Anterior cingulate cortex (tissue), 58 donors: ENCODE measurements at regions not wholly inside any gene's neighbourhood (a gene's known extent, or its start where the extent isn't known, plus 50 kb on each side); places are given as distances from the start of the nearest gene placed in this dataset.

Experiments used
- DNase-seq, 58 donors: peaks; one replicate each; lab custom pipeline; 2025; lab: John Stamatoyannopoulos, UW

DNA sequence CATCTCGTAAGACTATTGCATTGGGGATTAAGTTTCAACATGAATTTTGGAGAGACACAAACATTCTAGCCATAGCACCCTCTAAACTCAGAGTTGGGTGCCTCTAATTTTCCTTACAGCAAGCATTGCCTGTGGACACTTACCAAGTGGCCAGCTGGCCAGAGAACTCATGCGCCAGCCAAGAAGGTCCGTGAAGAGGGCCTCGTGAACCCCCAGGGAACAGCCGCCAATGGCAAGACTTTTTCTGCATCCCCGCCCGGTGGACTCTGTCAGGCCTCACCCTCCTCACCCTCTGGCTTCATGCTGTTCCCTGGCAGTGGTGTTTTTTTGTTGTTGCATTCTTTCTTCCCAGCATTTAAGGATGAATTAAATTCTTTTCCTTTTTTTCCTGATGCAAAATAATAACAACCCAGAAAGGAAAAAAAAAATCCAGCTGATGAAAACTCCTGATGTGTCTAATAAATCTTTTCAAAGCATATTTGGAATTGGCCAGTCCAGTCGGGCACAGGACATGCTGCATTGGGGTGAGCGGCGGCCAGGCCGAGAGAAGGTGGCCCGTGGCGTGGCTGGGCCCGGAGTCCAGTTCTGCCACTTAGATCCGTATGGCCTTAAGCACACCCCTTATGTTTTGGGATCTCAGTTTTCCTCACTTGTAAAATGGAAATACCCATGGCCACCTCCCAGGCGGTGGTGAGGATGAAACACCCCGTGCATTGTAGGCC lies 191.9 kb upstream of the DIO3 start:
- no peak for DNase-seq

DNA sequence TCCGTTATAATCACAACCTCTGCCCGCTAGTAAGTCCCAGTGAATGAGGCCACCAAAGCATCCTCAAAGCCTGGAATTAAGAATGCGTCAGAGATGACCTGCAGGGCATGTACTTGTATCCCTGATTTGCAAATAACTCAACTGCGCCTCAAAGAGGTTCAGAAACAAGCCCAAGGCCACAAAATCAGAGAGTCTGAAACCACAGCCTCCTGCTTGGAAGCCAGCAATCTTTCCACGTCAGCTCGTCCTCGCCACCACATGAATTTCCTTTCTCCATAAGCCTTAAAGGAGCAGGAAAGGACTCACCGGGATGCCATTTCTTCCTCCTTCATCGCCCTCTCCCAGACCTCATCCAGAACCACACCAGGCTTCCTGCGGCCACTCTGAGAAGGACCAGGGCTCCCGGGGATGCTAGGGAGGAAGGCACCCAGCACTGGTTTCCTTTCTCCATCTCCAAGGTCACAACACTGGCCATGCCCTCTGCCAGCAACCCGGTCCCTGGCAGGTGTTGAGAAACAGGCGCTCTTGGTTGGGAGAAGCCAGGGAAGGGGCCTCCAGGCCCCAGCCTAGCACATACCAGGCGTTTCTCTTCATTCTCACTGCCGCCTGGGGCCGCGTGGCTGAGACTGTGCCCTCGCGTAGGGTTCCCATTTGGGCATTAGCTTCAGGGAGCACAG lies 191.2 kb upstream of the DIO3 start:
- no peak for DNase-seq

DNA sequence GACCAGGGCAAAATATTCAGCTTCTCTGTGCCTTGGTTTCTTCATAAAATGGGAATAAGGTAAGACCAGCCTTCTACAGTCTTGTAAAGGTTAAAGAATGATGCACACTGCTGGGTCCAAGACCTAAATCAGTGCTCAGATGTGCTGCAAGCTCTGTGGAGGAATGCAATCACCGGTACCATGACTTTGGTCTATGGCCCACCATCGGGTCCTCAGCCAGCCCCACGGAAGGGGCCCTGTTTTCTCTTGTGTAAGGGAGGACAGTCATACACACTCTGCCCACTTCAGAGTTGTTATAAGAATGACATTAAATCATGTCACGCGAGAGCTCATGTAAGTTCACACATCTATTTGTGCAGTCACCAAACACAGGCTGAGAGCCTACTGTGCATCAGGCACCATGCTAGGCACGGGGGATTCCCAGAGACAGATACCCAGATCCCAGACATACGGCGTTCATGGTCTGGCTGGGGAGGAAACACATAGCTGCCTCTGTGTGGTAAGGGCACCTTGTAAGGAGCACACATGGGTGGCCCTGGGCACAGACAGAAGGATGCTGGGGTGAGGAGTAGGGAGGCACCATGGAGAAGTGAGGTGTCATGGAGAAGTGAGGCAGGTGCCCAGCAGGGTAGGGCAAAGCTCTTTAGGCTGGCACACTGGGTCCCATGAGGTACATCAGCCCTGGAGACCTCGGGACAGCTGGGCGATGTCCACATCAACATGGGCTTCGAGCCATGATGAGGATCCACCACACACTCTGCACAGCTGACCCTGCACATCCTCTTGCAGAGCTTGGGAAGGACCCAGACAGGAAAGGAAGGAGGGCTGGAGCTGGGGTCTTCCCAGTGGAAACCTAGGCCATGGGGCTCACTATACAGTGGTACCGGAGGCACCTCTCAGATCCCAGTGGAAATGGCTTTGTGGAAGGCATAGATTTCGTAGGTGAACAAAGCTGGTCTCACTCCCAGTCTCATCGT lies 190.4 kb upstream of the DIO3 start:
- no peak for DNase-seq

DNA sequence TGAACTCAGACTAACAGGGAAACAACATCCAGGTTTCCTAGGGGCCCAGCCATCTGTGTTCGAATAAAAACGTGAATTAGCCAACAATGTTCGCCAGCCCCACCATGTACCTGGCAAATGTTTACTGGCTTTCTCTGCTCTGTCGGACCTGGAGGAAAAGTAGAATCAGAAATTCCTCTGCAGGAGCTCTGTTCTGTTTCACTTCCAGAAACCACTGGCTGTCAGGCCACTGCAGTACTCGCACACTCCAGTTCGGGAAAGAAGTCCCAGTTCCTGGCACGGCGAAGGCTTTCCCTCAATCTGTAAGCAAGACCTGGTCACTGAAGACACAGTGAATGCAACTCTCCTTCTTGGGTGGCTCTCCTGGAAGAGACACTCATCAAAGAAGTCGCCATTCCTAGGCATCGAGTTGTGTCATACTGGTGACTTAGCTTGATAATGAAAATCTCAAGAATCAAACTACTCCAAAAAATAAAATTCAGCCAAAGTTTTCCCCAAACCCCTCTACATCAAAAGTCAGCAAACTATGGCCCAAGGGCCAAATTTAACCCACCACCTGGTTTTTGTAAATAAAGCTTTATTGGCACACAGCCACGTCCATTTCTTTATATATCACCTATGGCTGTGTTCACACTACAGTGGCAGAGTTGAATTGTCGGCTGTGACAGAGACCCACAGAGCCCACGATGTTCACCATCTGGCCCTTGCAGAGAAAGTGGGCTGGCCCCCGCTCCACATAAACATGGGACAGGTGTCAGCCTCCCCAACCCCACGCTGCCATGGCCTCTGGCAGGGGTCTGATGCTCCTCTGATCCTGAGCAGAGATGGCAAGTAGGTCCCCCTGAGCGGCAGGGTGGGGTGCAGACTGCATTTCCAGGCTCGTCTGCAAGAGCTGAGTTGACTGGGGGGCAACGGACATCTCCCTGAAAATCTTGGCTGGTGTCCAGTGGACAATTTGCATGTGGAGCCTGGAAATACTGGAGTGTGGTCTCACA lies 189.2 kb upstream of the DIO3 start:
- no peak for DNase-seq

DNA sequence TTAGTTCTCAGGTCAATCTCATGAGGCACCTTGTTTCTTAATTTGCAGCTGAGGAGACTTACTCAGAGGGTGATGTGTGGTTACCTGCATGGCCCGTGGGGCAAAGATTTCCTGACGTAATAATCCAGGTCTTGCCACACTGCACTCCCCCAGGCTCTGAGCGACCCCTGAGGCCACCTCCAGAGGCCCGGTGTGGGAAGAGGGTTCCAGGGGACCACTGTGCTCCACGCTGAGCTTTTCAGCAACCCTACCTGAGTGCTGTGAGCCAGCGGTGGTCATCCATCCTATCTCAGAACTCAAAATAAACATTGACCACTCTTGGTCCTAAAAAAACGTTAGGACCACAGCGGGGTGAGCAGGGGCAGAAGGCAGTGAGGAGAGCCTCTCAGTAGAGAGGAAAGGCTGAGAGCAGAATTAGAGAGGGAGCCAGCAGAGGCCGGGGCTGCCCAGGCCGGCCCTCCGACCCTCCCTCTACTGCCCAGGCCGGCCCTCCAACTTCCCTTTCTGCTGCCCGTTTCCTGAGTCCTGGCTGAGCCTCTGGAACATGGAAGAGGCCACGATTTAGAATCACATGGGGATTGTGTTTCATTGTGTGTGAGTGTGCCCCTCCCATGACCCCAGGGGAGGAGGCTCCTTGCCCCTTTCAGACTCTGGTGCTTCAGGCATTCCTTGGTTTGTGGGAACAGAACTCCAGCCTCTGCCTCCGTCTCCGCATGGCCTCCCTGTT lies 188.2 kb upstream of the DIO3 start:
- no peak for DNase-seq

DNA sequence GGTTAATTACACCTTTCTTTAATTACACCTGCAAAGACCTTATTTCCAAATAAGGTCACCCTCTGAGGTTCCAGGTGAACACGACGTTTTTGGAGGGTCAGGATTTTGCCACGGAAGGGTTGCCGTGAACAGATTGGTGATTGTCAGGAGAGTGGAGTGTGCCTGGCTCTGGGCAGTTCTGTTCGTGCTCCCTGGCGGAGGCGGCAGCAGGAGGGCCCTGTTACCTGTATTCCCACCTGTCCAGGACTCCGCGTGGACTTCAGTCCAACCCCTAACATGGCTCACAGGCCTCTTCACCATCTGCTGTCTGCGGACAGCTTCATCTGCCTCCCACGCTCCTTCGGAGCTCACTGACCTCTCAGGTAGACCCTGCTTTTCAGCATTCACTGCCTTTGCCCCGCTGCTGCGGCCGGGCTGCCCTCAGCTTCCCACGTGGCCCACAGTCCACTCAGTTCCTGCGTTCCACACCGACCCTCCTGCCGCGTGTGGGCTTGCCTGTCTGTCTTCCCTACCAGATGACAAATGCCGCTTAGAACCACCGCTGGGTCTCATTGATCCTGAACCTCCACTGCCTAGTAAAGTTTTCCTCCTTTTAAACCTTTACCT lies 187.5 kb upstream of the DIO3 start:
- DNase-seq = no peak

DNA sequence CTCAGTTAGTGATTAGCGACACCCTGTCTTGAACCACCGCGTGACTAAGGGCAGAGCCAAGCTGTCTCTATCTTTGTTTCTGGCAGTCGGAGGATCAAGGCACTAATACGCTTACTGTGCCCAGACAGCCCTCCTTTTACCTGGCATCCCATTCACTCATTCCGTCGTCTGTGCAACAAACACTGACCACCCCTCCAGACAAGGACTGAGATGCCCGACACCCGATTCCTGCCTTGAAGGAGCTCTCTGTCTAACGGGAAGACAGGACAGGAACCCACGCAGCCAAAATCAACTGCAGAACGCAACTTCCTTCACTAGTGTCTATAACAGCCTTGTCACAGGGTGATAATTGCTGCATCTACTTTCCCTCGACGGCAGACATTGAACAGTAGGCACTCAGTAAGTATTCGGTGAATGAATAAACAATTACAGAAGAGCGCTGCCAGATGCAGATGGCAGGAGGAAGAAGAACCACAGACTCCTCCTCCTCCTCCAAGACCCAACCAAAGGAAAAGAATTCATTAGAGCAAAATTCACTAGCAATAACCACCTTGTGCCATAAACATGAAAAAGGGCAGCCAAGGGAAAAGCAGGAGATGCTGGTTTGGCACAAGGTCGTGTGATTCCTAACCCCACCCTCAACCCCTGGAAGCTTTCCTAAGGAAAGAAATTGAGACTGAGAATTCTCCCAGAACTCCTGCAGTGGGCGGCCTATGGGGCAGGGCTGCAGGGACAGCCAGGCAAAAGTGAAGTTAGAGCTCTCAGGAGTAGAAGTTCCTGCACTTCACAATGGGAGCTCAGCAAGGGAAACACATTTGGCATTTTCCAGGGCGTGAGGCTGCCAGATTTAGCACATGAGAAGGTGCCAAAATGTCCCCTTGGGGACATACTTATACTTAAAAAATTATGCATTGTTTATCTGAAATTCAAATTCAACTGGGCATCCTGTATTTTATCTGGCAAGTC lies 186.6 kb upstream of the DIO3 start:
- DNase-seq = no peak

DNA sequence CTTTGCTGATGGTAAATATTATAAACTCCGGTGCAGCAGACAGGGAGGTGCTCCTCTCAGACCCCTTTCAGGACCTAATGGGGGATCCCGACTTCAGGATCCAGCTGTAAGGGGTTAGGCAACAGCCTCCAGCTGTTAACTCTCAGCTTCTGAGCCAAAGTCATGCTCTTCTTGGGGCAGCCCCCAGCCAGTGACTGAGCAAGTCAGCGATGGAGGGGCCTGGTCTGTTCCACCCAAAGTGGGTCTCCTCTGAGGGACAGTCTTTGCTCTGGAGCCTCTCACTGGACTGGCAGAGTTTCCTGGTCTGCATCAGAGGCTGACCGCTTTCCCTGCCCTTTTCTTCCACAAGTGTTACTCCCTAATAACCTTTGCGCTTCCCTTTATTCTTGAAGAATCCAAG lies 184.2 kb upstream of the DIO3 start:
- DNase-seq = no peak

DNA sequence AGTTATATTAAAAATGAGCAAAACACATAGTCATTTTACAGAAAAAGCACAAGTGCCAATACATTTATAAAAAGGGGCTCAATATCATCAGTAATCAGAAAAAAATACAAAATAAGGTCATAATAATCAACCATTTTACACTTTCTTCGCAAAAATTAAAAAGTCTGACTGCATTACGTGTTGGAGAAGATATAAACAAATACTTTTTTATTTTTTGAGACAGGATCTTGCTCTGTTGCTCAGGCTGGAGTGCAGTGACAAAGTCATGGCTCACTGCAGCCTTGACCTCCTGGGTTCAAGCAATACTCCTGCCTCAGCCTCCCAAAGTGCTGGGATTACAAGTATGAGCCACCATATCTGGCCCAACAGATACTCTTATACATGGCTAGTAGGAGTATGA lies 181.5 kb upstream of the DIO3 start:
- DNase-seq = no peak

DNA sequence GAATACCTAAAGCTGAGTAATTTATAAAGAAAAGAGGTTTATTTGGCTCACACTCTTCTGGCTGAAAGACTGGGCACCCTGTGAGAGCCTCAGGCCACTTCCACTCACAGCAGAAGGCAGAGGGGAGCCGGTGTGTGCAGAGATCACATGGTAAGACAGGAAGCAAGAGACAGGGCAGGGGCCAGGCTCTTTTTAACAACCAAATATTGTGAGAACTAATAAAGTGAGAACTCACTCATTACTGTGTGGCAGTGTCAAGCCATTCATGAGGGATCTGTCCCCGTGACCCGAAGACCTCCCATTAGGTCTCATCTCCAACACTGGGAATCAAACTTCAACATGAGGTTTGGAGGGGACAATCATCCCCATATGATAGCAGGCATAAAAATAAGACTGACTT lies 180.8 kb upstream of the DIO3 start:
- DNase-seq = no peak

DNA sequence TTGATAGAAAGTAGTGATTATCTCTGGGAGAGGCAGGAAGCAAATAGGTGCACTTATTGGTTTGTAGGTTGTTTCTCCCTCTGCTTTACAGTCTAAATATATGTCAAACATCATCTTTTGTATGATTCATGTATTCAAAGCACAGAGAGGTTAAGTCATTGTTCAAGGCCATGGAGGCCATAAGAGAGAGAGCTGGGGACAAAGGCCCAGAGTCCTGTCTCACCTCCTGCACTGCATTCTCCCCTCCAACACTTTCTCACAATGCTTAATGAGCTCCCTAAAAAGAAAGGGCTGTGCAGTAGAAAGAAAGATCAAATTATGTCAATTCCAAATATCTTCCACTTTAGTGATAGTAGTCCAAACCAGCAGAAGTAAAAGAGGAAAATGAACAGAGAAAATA lies 180.4 kb upstream of the DIO3 start:
- no peak for DNase-seq

DNA sequence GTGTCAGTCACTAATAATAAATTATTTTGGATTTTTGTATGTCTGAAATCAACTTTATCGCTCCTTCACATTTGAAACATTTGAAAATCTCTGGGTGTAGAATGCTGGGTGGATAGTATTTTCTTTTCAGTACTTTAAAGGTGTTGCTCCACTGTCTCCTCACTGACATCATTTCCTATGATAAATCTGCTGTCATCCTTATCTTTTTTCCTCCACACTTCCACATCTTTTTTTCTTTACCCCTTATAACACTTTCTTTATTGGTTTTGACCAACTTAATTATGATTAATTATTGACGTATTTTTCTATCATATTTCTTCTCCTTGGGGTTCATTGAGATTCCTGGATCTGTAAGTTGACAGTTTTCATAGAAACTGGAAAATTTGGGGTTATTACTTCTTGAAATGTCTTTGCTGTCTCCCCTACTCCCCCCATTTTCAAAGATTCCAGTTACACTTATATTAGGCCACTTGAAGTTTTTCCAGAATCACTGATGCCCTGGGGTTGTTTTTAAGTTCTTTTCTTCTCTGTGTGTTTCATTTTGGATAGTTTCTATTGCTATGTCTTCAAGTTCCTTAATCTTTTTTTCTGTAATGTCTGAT lies 177.5 kb upstream of the DIO3 start:
- DNase-seq = no peak

DNA sequence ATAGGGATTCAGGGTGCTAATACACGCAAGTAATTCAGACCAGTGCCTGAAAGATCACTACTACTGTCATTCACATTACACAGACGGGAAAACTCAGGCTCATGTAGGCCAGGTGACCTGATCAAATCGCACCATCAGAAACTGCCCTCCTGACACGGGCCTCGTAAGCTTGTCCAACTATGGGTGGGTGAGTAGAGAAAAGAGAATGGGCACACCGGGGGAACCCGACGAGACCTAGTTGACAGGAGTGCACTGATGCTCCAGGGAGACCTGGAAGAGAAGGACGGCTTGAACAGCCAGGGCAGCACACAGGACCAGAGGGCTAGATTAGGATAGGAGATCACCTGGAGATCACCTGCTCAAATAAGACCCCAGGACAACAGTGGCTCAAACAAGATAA lies 166.9 kb upstream of the DIO3 start:
- DNase-seq = no peak

DNA sequence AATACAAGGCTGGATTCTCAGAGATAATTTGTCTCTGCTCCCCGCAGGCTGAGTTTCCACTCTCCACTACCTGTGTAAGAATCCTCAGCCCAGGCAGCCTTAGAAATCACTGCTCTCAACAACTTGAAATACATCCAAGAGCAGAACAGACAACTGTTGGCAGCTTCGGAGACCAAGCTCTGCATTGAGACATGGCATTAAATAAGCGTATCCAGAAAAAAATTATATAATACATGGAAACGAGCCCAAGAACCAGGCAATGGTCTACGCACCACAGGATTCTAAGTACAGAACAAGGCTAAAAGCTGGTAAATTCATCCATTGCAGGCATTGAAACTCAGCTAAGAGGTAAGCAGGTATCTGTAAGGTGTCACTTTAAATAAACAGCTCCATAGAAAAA lies 165.5 kb upstream of the DIO3 start:
- DNase-seq = peak in 4 of 58 donors; percentile 11 to 49 (median 14)

DNA sequence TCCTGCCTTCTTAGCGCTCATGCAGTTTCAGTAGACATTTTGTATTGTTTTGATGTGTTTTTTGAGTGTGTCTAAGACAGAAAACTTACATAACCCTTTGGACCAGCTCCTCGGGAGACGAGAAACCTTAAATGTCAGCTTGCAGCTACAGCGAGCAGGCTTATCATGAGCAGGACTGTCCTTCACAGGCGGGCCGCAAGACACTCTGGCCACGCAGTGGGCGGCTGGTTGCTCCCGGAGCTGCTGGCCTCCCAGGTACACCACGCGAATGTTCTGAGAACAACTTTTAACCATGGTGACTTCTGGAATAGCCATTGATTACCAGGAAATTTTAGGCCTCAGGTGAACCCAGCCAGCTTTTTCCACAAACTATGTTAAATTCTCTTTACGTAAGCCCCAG lies 164.1 kb upstream of the DIO3 start:
- no peak for DNase-seq

DNA sequence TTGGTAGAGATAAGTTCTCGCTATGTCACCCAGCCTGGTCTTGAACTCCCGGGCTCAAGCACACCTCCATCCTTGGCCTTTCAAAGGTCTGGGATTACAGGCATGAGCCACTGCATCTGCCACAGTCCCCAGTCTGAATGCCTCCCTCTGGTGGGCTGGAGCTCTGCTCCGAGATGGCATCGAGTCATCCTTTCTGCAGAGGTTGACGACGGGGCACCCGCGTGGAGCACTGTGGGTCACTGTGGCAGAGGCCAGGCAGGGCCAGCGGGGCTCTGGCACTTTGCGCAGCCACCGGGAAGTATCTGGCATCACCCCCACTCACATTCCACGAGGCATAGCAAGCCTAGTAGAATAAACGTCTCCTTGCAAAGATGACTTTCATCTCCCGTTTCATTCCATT lies 163.3 kb upstream of the DIO3 start:
- DNase-seq = no peak
